Fibroblast of lung (primary cell): ENCODE measurements at regions not wholly inside any gene's neighbourhood (a gene's known extent, or its start where the extent isn't known, plus 50 kb on each side); places are given as distances from the start of the nearest gene placed in this dataset.

Experiments used
- DNase-seq, 2 donors: peaks; one replicate each; pipeline versions ENCODE4 v3.0.0 to v3.0.0-alpha.2; 2010; ENCODE audit warnings: low read depth in 2 of 2
- H2AFZ ChIP-seq: 2 replicates; pipeline ENCODE4 v1.5.1; 2012; ENCODE audit warnings: low read length, control low read depth, inconsistent platforms
- H3K27ac ChIP-seq: 2 replicates; pipeline ENCODE4 v1.5.1; 2011; ENCODE audit warnings: low read length, control low read depth; ENCODE audit not compliant: insufficient read depth
- H3K27me3 ChIP-seq: 2 replicates; pipeline ENCODE4 v1.5.1; 2011; ENCODE audit warnings: mild to moderate bottlenecking, low read length; ENCODE audit not compliant: control insufficient read depth, insufficient read depth
- H3K36me3 ChIP-seq: 2 replicates; pipeline ENCODE4 v1.5.1; 2011; ENCODE audit warnings: low read length; ENCODE audit not compliant: control insufficient read depth, insufficient read depth
- H3K4me1 ChIP-seq: 2 replicates; pipeline ENCODE4 v1.5.1; 2011; ENCODE audit warnings: low read length; ENCODE audit not compliant: control insufficient read depth, insufficient read depth; ENCODE audit errors: extremely low read depth
- H3K4me2 ChIP-seq: 2 replicates; pipeline ENCODE4 v1.5.1; 2011; ENCODE audit warnings: low read length, control low read depth; ENCODE audit not compliant: insufficient read depth; ENCODE audit errors: extremely low read depth
- H3K4me3 ChIP-seq, 4 experiments: fragments of 200-600 bp in 1 of 4; sonication (generic) in 1 of 4; replicated peaks in 1 of 4; 2 replicates each; pipeline ENCODE4 v1.5.1; 2011 to 2016; ENCODE audit warnings: low read length in 4 of 4, low read depth in 3 of 4, mild to moderate bottlenecking in 3 of 4, control low read depth in 2 of 4, inconsistent platforms in 1 of 4, mixed read lengths in 1 of 4; ENCODE audit not compliant: insufficient read depth in 1 of 4; ENCODE audit errors: control extremely low read depth in 1 of 4
- H3K79me2 ChIP-seq: 2 replicates; pipeline ENCODE4 v1.5.1; 2012; ENCODE audit warnings: mild to moderate bottlenecking, low read length, inconsistent platforms; ENCODE audit not compliant: control insufficient read depth, insufficient read depth
- H3K9ac ChIP-seq: 2 replicates; pipeline ENCODE4 v1.5.1; 2011; ENCODE audit warnings: mild to moderate bottlenecking, low read length, control low read depth; ENCODE audit not compliant: insufficient read depth
- H3K9me3 ChIP-seq: 2 replicates; pipeline ENCODE4 v1.5.1; 2012; ENCODE audit warnings: low read depth, low read length; ENCODE audit not compliant: control insufficient read depth, insufficient read depth
- H4K20me1 ChIP-seq: 2 replicates; pipeline ENCODE4 v1.5.1; 2011; ENCODE audit warnings: low read length; ENCODE audit not compliant: control insufficient read depth, insufficient read depth; ENCODE audit errors: extremely low read depth
- CTCF ChIP-seq, 2 donors: IDR thresholded peaks in 1 of 2; conservative IDR thresholded peaks in 1 of 2; 1 replicate in 1 of 2; 2 replicates in 1 of 2; pipeline ENCODE4 v1.5.1; 2011 to 2012; ENCODE audit warnings: low read length in 2 of 2, control low read depth in 1 of 2, inconsistent platforms in 1 of 2, low read depth in 1 of 2, mild to moderate bottlenecking in 1 of 2
- EZH2 ChIP-seq: IDR thresholded peaks from 2 replicates; pipeline ENCODE4 v1.5.1; 2012; ENCODE audit warnings: low read length, control low read depth, mild to moderate bottlenecking; ENCODE audit errors: missing control alignments

- Histone ChIP-seq H3K4me1 (no peaks in the 10 kb centered on the region), H3K36me3 (no peaks in the 10 kb centered on the region), H4K20me1 (no peaks in the 10 kb centered on the region), H3K4me3 (no peak overlapping the region), H3K9ac (no peak overlapping the region), H3K4me2 (no peak overlapping the region), H3K9me3 (no peaks in the 10 kb centered on the region), H3K27ac (no peak overlapping the region), H2AFZ (no peak overlapping the region), H3K79me2 (no peaks in the 10 kb centered on the region), H3K27me3 (no peaks in the 10 kb centered on the region)
- no peak for TF ChIP-seq EZH2
- TF ChIP-seq CTCF (conservative IDR thresholded peaks at IDR 0.05 in 1 of 2, IDR thresholded peaks at IDR 0.05 in 1 of 2; ENCODE audit: low read depth in 1 of 2, low read length in 2 of 2) = no peak
- no peak for DNase-seq
Observed at GRCh38 chr14:95375539-95376109, 55.9 kb upstream of the CLMN start.

- TF ChIP-seq EZH2 (no peak), CTCF (conservative IDR thresholded peaks at IDR 0.05 in 1 of 2, IDR thresholded peaks at IDR 0.05 in 1 of 2; ENCODE audit: low read depth in 1 of 2, low read length in 2 of 2) (no peak)
- no peaks in the 10 kb centered on the region for H3K36me3 ChIP-seq
- no peak overlapping the region for H3K4me2 ChIP-seq
- H4K20me1 ChIP-seq = no peaks in the 10 kb centered on the region
- H3K79me2 ChIP-seq = no peaks in the 10 kb centered on the region
- H2AFZ ChIP-seq = no peak overlapping the region
- no peaks in the 10 kb centered on the region for H3K27me3 ChIP-seq
- no peak overlapping the region for H3K4me3 ChIP-seq
- no peak overlapping the region for H3K27ac ChIP-seq
- no peak for DNase-seq
- no peaks in the 10 kb centered on the region for H3K9me3 ChIP-seq
- no peaks in the 10 kb centered on the region for H3K4me1 ChIP-seq
- H3K9ac ChIP-seq = no peak overlapping the region
Observed at GRCh38 chr14:95374239-95374997, 54.7 kb upstream of the CLMN start.

GRCh38 chr14:95370076-95370475, 50.4 kb upstream of the CLMN start:
- Histone ChIP-seq H2AFZ (no peak overlapping the region), H3K4me1 (no peaks in the 10 kb centered on the region), H3K27ac (no peak overlapping the region), H3K79me2 (no peaks in the 10 kb centered on the region), H3K36me3 (no peaks in the 10 kb centered on the region), H3K9ac (no peak overlapping the region), H3K27me3 (no peaks in the 10 kb centered on the region), H3K9me3 (no peaks in the 10 kb centered on the region), H3K4me2 (no peak overlapping the region), H4K20me1 (no peaks in the 10 kb centered on the region), H3K4me3 (no peak overlapping the region)
- no peak for DNase-seq
- TF ChIP-seq CTCF (conservative IDR thresholded peaks at IDR 0.05 in 1 of 2, IDR thresholded peaks at IDR 0.05 in 1 of 2; ENCODE audit: low read depth in 1 of 2, low read length in 2 of 2) (no peak), EZH2 (no peak)
